OCI-LY3 (cell line): ENCODE measurements at regions not wholly inside any gene's neighbourhood (a gene's known extent, or its start where the extent isn't known, plus 50 kb on each side); places are given as distances from the start of the nearest gene placed in this dataset.

Experiments
- EZH2phosphoT487 ChIP-seq: fragments of 200-600 bp; shearing (Covaris generic); IDR thresholded peaks from 2 replicates; pipeline ENCODE4 v1.6.1; 2018; ENCODE audit warnings: antibody characterized with exemption, mixed run types, low read depth
- TF ChIP-seq, protein P1 (sequence below): fragments of 200-600, 300-600 bp; sonication (generic); IDR thresholded peaks from 2 replicates; pipeline ENCODE4 v1.5.1; 2014; ENCODE audit warnings: antibody characterized with exemption, low read length, low read depth

DNA sequence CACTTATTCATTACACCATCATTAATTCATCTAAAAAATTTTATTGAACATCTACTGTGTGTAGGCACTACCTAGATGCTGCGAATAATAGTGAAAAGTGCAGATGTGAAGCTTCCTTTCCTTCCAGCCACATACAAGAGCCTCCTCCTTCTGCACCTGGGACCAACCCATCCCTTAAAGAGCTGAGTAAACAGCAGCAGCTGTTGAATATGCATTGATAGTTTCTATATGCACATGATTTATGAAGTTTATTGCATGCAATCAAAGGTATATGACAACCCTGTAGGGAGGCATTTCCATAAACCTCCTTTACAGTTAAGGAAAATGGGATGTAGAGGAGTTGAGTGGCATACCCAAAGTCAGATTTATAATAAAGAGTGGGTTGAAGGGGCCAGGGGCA, 110.3 kb upstream of the IPO5 start:
- TF ChIP-seq, protein P1, sequence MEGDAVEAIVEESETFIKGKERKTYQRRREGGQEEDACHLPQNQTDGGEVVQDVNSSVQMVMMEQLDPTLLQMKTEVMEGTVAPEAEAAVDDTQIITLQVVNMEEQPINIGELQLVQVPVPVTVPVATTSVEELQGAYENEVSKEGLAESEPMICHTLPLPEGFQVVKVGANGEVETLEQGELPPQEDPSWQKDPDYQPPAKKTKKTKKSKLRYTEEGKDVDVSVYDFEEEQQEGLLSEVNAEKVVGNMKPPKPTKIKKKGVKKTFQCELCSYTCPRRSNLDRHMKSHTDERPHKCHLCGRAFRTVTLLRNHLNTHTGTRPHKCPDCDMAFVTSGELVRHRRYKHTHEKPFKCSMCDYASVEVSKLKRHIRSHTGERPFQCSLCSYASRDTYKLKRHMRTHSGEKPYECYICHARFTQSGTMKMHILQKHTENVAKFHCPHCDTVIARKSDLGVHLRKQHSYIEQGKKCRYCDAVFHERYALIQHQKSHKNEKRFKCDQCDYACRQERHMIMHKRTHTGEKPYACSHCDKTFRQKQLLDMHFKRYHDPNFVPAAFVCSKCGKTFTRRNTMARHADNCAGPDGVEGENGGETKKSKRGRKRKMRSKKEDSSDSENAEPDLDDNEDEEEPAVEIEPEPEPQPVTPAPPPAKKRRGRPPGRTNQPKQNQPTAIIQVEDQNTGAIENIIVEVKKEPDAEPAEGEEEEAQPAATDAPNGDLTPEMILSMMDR, result no peak
- no peak for TF ChIP-seq EZH2phosphoT487
